ENCODE measurements at regions not wholly inside any gene's neighbourhood (a gene's known extent, or its start where the extent isn't known, plus 50 kb on each side); places are given as distances from the start of the nearest gene placed in this dataset.

- FAIRE-seq (no peak), DNase-seq (ENCODE audit: low spot score) (no peak), ATAC-seq (no peak)
- TF ChIP-seq ZNF331 (CRISPR knock-in tag; IDR thresholded peaks at IDR 0.05), result peak; percentile 99
- no peak for TF ChIP-seq SSRP1 (CRISPR knock-in tag; IDR thresholded peaks at IDR 0.05)
- H3K9me3 ChIP-seq (ENCODE audit: low read length), result peaks cover 9% of the 10 kb centered on the region; the same call in 1 of the 2 replicates
- H3K27me3 ChIP-seq (ENCODE audit: control insufficient read depth in 1 of 2, insufficient read depth in 2 of 2, low read length in 2 of 2), result peaks cover 0 to 4% of the 10 kb centered on the region in 2 experiments; a peak in 1 of 5 replicates
- intact Hi-C loops (cut with micrococcal nuclease; ENCODE audit: unreplicated experiment), result no loop called here
- ChIA-PET POLR2A (no interaction called here), CTCF (ENCODE audit: low intra/inter-chr PET ratio, low total read pairs) (no interaction called here)
- no peak overlapping the region for H3K4me2 ChIP-seq (ENCODE audit: low read depth, low read length)
- H3K4me1 ChIP-seq (ENCODE audit: insufficient read depth, low read length), result peaks cover 15% of the 10 kb centered on the region
- no peak overlapping the region for H3K9ac ChIP-seq (ENCODE audit: insufficient read depth, low read depth, low read length)
- no peaks in the 10 kb centered on the region for H3K36me3 ChIP-seq (replicated peaks in 1 of 2; ENCODE audit: control insufficient read depth in 1 of 2, insufficient read depth in 2 of 2, low read length in 2 of 2)
- no peaks in the 10 kb centered on the region for H3K79me2 ChIP-seq (ENCODE audit: insufficient read depth, low read length)
- H4K20me1 ChIP-seq (ENCODE audit: insufficient read depth, low read length), result no peaks in the 10 kb centered on the region
- 0% methylated on average over 1 of the region's 2 CpGs for WGBS (ENCODE audit: low lambda C conversion rate)
- in situ Hi-C loops (cut with HindIII; ENCODE audit: extremely low pct_ligation_motif_present, low pct_unique_long_range_greater_than_20kb), result no loop called here
- BruUV-seq (replicated peaks), result no TSS peak
- H3K4me3 ChIP-seq (replicated peaks in 1 of 3; ENCODE audit: insufficient read depth in 1 of 3, low read depth in 2 of 3, low read length in 3 of 3), result no peak overlapping the region
- H3K27ac ChIP-seq (ENCODE audit: extremely low read length, insufficient read depth, low read length), result no peak overlapping the region
- H2AFZ ChIP-seq (ENCODE audit: low read length), result no peak overlapping the region
These were observed 159.4 kb upstream of the DPT start for GRCh38 chr1:168888418-168888817.

GRCh38 chr1:168892931-168893330 is 163.9 kb upstream of the DPT start:
- no peak overlapping the region for H3K9ac ChIP-seq (ENCODE audit: insufficient read depth, low read depth, low read length)
- no peak overlapping the region for H3K27ac ChIP-seq (ENCODE audit: extremely low read length, insufficient read depth, low read length)
- H3K4me3 ChIP-seq (replicated peaks in 1 of 3; ENCODE audit: insufficient read depth in 1 of 3, low read depth in 2 of 3, low read length in 3 of 3), result no peak overlapping the region
- intact Hi-C loops (cut with micrococcal nuclease; ENCODE audit: unreplicated experiment), result no loop called here
- peaks cover 9% of the 10 kb centered on the region; the same call in 1 of the 2 replicates for H3K9me3 ChIP-seq (ENCODE audit: low read length)
- no peak for FAIRE-seq
- peaks cover 0 to 4% of the 10 kb centered on the region in 2 experiments; a peak in 1 of 5 replicates for H3K27me3 ChIP-seq (ENCODE audit: control insufficient read depth in 1 of 2, insufficient read depth in 2 of 2, low read length in 2 of 2)
- WGBS (ENCODE audit: low lambda C conversion rate), result 36% methylated on average over 3 of the region's 3 CpGs
- no peaks in the 10 kb centered on the region for H3K79me2 ChIP-seq (ENCODE audit: insufficient read depth, low read length)
- ChIA-PET CTCF (ENCODE audit: low intra/inter-chr PET ratio, low total read pairs) (no interaction called here), POLR2A (no interaction called here)
- no peaks in the 10 kb centered on the region for H4K20me1 ChIP-seq (ENCODE audit: insufficient read depth, low read length)
- H3K4me2 ChIP-seq (ENCODE audit: low read depth, low read length), result no peak overlapping the region
- no peaks in the 10 kb centered on the region for H3K36me3 ChIP-seq (replicated peaks in 1 of 2; ENCODE audit: control insufficient read depth in 1 of 2, insufficient read depth in 2 of 2, low read length in 2 of 2)
- BruUV-seq (replicated peaks), result no TSS peak
- no peak overlapping the region for H2AFZ ChIP-seq (ENCODE audit: low read length)
- in situ Hi-C loops (cut with HindIII; ENCODE audit: extremely low pct_ligation_motif_present, low pct_unique_long_range_greater_than_20kb), result no loop called here
- ATAC-seq, result no peak
- H3K4me1 ChIP-seq (ENCODE audit: insufficient read depth, low read length), result peaks cover 15% of the 10 kb centered on the region
- DNase-seq (ENCODE audit: low spot score), result no peak
- TF ChIP-seq ZBTB34 (CRISPR knock-in tag; IDR thresholded peaks at IDR 0.05), result no peak
- no peak for TF ChIP-seq TEAD2 (CRISPR knock-in tag; IDR thresholded peaks at IDR 0.05)
- no peak for TF ChIP-seq CREM (IDR thresholded peaks at IDR 0.05)
- no peak for TF ChIP-seq CREM (CRISPR knock-in tag; IDR thresholded peaks at IDR 0.05)
- TF ChIP-seq ARNT2 (CRISPR knock-in tag; IDR thresholded peaks at IDR 0.05; ENCODE audit: low read depth), result no peak
- no peak for TF ChIP-seq ZNF710 (CRISPR knock-in tag; IDR thresholded peaks at IDR 0.05; ENCODE audit: borderline replicate concordance)
- no peak for TF ChIP-seq DZIP1 (CRISPR knock-in tag; IDR thresholded peaks at IDR 0.05)
- TF ChIP-seq ETV5 (CRISPR knock-in tag; IDR thresholded peaks at IDR 0.05; ENCODE audit: borderline replicate concordance), result no peak
- TF ChIP-seq POLR2AphosphoS5 (IDR thresholded peaks at IDR 0.05; ENCODE audit: low read depth, low read length), result no peak
- no peak for TF ChIP-seq KDM3A (CRISPR knock-in tag; IDR thresholded peaks at IDR 0.05; ENCODE audit: low read depth)
- TF ChIP-seq DNMT3B (CRISPR knock-in tag; conservative IDR thresholded peaks at IDR 0.05), result no peak
- no peak for TF ChIP-seq ZNF121 (CRISPR knock-in tag; IDR thresholded peaks at IDR 0.05)
